ENCODE measurements at regions not wholly inside any gene's neighbourhood (a gene's known extent, or its start where the extent isn't known, plus 50 kb on each side); places are given as distances from the start of the nearest gene placed in this dataset.

- TF ChIP-seq POLR2AphosphoS5 (IDR thresholded peaks at IDR 0.05) = no peak
- TF ChIP-seq POLR2A (IDR thresholded peaks at IDR 0.05) = no peak
- no peak for TF ChIP-seq EP300 (IDR thresholded peaks at IDR 0.05)
- no peak for TF ChIP-seq CTCF (IDR thresholded peaks at IDR 0.05)
These were observed 445.6 kb downstream of the NFIB start for GRCh38 chr9:13868336-13868735.

Measured in gastroesophageal sphincter (tissue), 3 donors.